ENCODE measurements at regions not wholly inside any gene's neighbourhood (a gene's known extent, or its start where the extent isn't known, plus 50 kb on each side); places are given as distances from the start of the nearest gene placed in this dataset.

GRCh38 chr14:97995038-97995437 lies 1197.9 kb downstream of the VRK1 start:
- TF ChIP-seq EZH2 (IDR thresholded peaks at IDR 0.05; ENCODE audit: insufficient read depth, poor library complexity, severe bottlenecking) (no peak), EZH2phosphoT487 (IDR thresholded peaks at IDR 0.05; ENCODE audit: insufficient read depth, low read depth) (no peak)

Measured in GM23248 (cell line).